ENCODE measurements at regions not wholly inside any gene's neighbourhood (a gene's known extent, or its start where the extent isn't known, plus 50 kb on each side); places are given as distances from the start of the nearest gene placed in this dataset.
"Not testable (repeated sequence)": the region's sequence is repeated elsewhere in the genome, so short reads cannot be mapped to it uniquely, and the experiment has no call there.

GRCh38 chr4:167854881-167855280 lies 237.5 kb upstream of the ANXA10 start:
- no peaks in the 10 kb centered on the region for H3K4me1 ChIP-seq (ENCODE audit: control insufficient read depth in 1 of 2, insufficient read depth in 2 of 2, low read length in 2 of 2)
- H3K4me2 ChIP-seq (ENCODE audit: low read length), result no peak overlapping the region
- no peak overlapping the region for H3K9ac ChIP-seq (ENCODE audit: low read length)
- CTCF ChIA-PET, result no interaction called here
- H3K27me3 ChIP-seq (ENCODE audit: insufficient read depth, low read length), result no peaks in the 10 kb centered on the region
- TF ChIP-seq SIN3A (IDR thresholded peaks at IDR 0.05; ENCODE audit: low read depth) (no peak), SP1 (IDR thresholded peaks at IDR 0.05; ENCODE audit: low read depth) (no peak), YY1 (IDR thresholded peaks at IDR 0.05; ENCODE audit: extremely low read depth, insufficient replicate concordance, low read depth, low read length) (no peak), EZH2 (IDR thresholded peaks at IDR 0.05) (no peak), CBX3 (IDR thresholded peaks at IDR 0.05; ENCODE audit: low read depth) (no peak), SRF (IDR thresholded peaks at IDR 0.05; ENCODE audit: low read depth) (no peak)
- TF ChIP-seq, protein P1, sequence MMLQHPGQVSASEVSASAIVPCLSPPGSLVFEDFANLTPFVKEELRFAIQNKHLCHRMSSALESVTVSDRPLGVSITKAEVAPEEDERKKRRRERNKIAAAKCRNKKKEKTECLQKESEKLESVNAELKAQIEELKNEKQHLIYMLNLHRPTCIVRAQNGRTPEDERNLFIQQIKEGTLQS (IDR thresholded peaks at IDR 0.05), result no peak
- TF ChIP-seq, protein P2, sequence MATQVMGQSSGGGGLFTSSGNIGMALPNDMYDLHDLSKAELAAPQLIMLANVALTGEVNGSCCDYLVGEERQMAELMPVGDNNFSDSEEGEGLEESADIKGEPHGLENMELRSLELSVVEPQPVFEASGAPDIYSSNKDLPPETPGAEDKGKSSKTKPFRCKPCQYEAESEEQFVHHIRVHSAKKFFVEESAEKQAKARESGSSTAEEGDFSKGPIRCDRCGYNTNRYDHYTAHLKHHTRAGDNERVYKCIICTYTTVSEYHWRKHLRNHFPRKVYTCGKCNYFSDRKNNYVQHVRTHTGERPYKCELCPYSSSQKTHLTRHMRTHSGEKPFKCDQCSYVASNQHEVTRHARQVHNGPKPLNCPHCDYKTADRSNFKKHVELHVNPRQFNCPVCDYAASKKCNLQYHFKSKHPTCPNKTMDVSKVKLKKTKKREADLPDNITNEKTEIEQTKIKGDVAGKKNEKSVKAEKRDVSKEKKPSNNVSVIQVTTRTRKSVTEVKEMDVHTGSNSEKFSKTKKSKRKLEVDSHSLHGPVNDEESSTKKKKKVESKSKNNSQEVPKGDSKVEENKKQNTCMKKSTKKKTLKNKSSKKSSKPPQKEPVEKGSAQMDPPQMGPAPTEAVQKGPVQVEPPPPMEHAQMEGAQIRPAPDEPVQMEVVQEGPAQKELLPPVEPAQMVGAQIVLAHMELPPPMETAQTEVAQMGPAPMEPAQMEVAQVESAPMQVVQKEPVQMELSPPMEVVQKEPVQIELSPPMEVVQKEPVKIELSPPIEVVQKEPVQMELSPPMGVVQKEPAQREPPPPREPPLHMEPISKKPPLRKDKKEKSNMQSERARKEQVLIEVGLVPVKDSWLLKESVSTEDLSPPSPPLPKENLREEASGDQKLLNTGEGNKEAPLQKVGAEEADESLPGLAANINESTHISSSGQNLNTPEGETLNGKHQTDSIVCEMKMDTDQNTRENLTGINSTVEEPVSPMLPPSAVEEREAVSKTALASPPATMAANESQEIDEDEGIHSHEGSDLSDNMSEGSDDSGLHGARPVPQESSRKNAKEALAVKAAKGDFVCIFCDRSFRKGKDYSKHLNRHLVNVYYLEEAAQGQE (IDR thresholded peaks at IDR 0.05; ENCODE audit: low read depth), result no peak
- TF ChIP-seq, protein P3, sequence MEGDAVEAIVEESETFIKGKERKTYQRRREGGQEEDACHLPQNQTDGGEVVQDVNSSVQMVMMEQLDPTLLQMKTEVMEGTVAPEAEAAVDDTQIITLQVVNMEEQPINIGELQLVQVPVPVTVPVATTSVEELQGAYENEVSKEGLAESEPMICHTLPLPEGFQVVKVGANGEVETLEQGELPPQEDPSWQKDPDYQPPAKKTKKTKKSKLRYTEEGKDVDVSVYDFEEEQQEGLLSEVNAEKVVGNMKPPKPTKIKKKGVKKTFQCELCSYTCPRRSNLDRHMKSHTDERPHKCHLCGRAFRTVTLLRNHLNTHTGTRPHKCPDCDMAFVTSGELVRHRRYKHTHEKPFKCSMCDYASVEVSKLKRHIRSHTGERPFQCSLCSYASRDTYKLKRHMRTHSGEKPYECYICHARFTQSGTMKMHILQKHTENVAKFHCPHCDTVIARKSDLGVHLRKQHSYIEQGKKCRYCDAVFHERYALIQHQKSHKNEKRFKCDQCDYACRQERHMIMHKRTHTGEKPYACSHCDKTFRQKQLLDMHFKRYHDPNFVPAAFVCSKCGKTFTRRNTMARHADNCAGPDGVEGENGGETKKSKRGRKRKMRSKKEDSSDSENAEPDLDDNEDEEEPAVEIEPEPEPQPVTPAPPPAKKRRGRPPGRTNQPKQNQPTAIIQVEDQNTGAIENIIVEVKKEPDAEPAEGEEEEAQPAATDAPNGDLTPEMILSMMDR (IDR thresholded peaks at IDR 0.05 in 2 of 3, conservative IDR thresholded peaks at IDR 0.05 in 1 of 3; ENCODE audit: borderline replicate concordance in 1 of 3, insufficient read depth in 1 of 3, low read depth in 2 of 3, low read length in 2 of 3), result no peak
- no TSS peak for BruUV-seq (replicated peaks)
- no peaks in the 10 kb centered on the region for H4K20me1 ChIP-seq (ENCODE audit: insufficient read depth)
- ATAC-seq (no peak), DNase-seq (ENCODE audit: low read depth, low spot score) (no peak)
- RAD21 ChIA-PET (ENCODE audit: low non-redundant PET in 1 of 2, low total read pairs in 2 of 2, uncharacterized antibody in 2 of 2, unreplicated experiment in 2 of 2), result no interaction called here
- no peaks in the 10 kb centered on the region for H3K9me3 ChIP-seq (ENCODE audit: control insufficient read depth in 1 of 2, insufficient read depth in 1 of 2, low read depth in 1 of 2, low read length in 2 of 2)
- no peak overlapping the region for H3K27ac ChIP-seq (ENCODE audit: low read depth, low read length)
- no peak overlapping the region for H2AFZ ChIP-seq (ENCODE audit: low read depth, low read length, poor library complexity, severe bottlenecking)
- intact Hi-C loops (cut with micrococcal nuclease), result no loop called here
- no peak overlapping the region for H3K4me3 ChIP-seq (replicated peaks in 1 of 2; ENCODE audit: low read depth in 1 of 2, low read length in 2 of 2)
- H3K79me2 ChIP-seq (ENCODE audit: insufficient read depth, low read length), result no peaks in the 10 kb centered on the region
- POLR2A ChIA-PET, result no interaction called here
- no peaks in the 10 kb centered on the region for H3K9me2 ChIP-seq (ENCODE audit: insufficient read depth)
- H3K36me3 ChIP-seq (ENCODE audit: control insufficient read depth in 1 of 2, insufficient read depth in 2 of 2, low read length in 2 of 2), result no peaks in the 10 kb centered on the region

GRCh38 chr4:167858127-167858526 lies 234.2 kb upstream of the ANXA10 start:
- H3K4me2 ChIP-seq (ENCODE audit: low read length); H3K27ac ChIP-seq (ENCODE audit: low read depth, low read length); H3K9me2 ChIP-seq (ENCODE audit: insufficient read depth); H4K20me1 ChIP-seq (ENCODE audit: insufficient read depth); intact Hi-C loops (cut with micrococcal nuclease); H3K9ac ChIP-seq (ENCODE audit: low read length); ATAC-seq; H3K4me1 ChIP-seq (ENCODE audit: control insufficient read depth in 1 of 2, insufficient read depth in 2 of 2, low read length in 2 of 2); H3K36me3 ChIP-seq (ENCODE audit: control insufficient read depth in 1 of 2, insufficient read depth in 2 of 2, low read length in 2 of 2); H3K4me3 ChIP-seq (replicated peaks in 1 of 2; ENCODE audit: low read depth in 1 of 2, low read length in 2 of 2); POLR2A ChIA-PET; H2AFZ ChIP-seq (ENCODE audit: low read depth, low read length, poor library complexity, severe bottlenecking); H3K27me3 ChIP-seq (ENCODE audit: insufficient read depth, low read length); BruUV-seq (replicated peaks); DNase-seq (ENCODE audit: low read depth, low spot score); CTCF ChIA-PET; H3K9me3 ChIP-seq (ENCODE audit: control insufficient read depth in 1 of 2, insufficient read depth in 1 of 2, low read depth in 1 of 2, low read length in 2 of 2); RAD21 ChIA-PET (ENCODE audit: low non-redundant PET in 1 of 2, low total read pairs in 2 of 2, uncharacterized antibody in 2 of 2, unreplicated experiment in 2 of 2); H3K79me2 ChIP-seq (ENCODE audit: insufficient read depth, low read length): not testable (repeated sequence)

Measured in HCT116 (cell line).